ENCODE measurements at regions not wholly inside any gene's neighbourhood (a gene's known extent, or its start where the extent isn't known, plus 50 kb on each side); places are given as distances from the start of the nearest gene placed in this dataset.

DNA sequence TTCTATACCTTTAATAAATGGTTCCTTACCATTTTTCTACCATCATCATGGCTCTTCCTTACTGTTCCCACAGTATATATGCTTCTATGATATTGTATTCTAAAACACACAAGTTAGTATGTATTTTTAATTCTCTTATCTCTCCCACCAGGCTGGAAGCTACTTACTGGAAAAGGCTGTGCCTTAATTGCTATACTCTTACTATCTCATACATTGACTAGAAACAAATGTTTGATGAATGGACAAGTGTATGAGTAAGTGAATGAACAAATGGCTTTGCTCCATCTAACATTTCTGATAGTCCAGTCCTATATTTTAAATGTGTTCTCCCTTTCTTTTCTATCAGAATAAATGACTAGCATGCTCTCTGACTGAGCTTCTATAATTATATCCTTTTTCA lies 320.8 kb upstream of the RASGEF1B start:
- CTCF ChIA-PET = no interaction called here
- Histone ChIP-seq H3K4me3 (ENCODE audit: low read depth, low read length) (no peak overlapping the region), H3K27ac (ENCODE audit: low read depth, low read length) (no peak overlapping the region), H3K9me3 (ENCODE audit: control insufficient read depth, insufficient read depth, low read length) (no peaks in the 10 kb centered on the region), H3K27me3 (ENCODE audit: control insufficient read depth, insufficient read depth, low read length) (no peaks in the 10 kb centered on the region)
- DNase-seq (ENCODE audit: low read depth, low spot score) = no peak
- POLR2A ChIA-PET = no interaction called here
- TF ChIP-seq, protein P1, sequence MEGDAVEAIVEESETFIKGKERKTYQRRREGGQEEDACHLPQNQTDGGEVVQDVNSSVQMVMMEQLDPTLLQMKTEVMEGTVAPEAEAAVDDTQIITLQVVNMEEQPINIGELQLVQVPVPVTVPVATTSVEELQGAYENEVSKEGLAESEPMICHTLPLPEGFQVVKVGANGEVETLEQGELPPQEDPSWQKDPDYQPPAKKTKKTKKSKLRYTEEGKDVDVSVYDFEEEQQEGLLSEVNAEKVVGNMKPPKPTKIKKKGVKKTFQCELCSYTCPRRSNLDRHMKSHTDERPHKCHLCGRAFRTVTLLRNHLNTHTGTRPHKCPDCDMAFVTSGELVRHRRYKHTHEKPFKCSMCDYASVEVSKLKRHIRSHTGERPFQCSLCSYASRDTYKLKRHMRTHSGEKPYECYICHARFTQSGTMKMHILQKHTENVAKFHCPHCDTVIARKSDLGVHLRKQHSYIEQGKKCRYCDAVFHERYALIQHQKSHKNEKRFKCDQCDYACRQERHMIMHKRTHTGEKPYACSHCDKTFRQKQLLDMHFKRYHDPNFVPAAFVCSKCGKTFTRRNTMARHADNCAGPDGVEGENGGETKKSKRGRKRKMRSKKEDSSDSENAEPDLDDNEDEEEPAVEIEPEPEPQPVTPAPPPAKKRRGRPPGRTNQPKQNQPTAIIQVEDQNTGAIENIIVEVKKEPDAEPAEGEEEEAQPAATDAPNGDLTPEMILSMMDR (IDR thresholded peaks at IDR 0.05; ENCODE audit: low read depth, low read length) = no peak

DNA sequence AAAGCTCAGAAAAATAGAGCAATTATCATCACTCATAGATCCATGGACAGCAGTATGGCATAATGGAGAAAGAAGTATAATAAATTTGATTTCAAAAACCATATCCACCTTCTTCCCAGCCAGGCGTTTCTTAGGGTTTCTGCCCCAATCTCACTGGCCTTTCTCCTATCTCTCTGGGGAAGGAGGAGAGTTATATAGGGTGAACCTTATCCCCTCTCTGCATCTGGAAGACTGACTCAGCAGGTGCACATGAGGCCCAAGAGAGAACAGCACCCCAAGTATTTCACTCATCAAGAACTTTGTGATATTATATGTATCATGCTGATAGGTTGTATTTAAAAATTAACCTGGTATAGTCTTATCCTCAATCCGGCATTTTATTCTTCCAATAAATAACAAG lies 318.8 kb upstream of the RASGEF1B start:
- TF ChIP-seq, protein P1 (IDR thresholded peaks at IDR 0.05; ENCODE audit: low read depth, low read length) = no peak
- H3K9me3 ChIP-seq (ENCODE audit: control insufficient read depth, insufficient read depth, low read length) = no peaks in the 10 kb centered on the region
- no peaks in the 10 kb centered on the region for H3K27me3 ChIP-seq (ENCODE audit: control insufficient read depth, insufficient read depth, low read length)
- no peak overlapping the region for H3K4me3 ChIP-seq (ENCODE audit: low read depth, low read length)
- no peak for DNase-seq (ENCODE audit: low read depth, low spot score)
- CTCF ChIA-PET = no interaction called here
- POLR2A ChIA-PET = no interaction called here
- no peak overlapping the region for H3K27ac ChIP-seq (ENCODE audit: low read depth, low read length)

DNA sequence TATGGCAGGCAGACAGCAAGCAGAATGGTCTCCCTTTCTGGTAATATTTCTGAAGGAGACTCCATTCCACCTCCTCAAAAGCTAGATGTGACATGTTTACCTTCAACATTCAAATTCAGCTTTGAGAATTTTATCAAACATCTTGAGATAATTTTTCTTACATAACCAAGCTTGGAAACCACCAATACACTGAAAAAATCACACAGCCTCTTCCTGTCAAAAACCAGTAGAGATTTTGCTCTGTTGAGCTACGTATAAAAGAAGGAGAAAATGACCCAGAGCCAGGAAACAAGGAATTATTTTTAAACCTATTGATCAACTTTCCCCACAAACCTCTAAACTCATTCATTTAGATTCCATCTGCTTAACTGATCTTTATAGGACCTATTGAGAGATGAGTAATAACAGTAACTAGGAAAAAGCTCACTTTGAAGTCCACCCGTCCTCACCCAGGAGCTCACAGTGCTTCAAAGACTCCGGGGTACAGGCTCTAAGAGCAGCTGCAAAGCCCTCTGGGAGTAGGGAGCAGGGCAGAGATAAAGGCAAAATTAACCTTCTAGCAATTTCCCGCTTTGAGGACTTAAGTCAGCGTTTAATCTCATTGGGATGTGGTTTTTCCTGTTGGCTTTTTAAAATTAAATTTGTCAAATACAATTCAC lies 318.2 kb upstream of the RASGEF1B start:
- ChIA-PET POLR2A (no interaction called here), CTCF (no interaction called here)
- H3K4me3 ChIP-seq (ENCODE audit: low read depth, low read length) = no peak overlapping the region
- H3K27me3 ChIP-seq (ENCODE audit: control insufficient read depth, insufficient read depth, low read length) = no peaks in the 10 kb centered on the region
- no peak overlapping the region for H3K27ac ChIP-seq (ENCODE audit: low read depth, low read length)
- H3K9me3 ChIP-seq (ENCODE audit: control insufficient read depth, insufficient read depth, low read length) = no peaks in the 10 kb centered on the region
- DNase-seq (ENCODE audit: low read depth, low spot score) = no peak
- TF ChIP-seq, protein P1 (IDR thresholded peaks at IDR 0.05; ENCODE audit: low read depth, low read length) = no peak

DNA sequence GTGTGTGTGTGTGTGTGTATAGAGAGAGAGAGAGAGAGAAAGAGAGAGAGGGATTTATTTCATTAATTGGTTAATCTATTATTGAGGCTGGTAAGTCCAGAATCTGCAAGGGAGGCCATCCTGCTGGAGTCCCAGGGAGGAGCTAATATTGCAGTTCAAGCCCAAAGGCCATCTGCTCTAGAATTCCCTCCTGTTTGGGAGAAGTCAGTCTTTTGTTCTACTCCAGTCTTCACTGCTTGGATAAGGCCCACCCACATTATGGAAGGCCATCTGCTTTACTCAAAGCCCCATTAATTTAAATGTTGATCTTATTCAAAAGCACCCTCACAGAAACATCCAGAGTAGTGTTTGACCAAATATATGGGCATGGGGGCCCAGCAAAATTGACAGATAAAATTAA lies 317.5 kb upstream of the RASGEF1B start:
- Histone ChIP-seq H3K27ac (ENCODE audit: low read depth, low read length) (no peak overlapping the region), H3K27me3 (ENCODE audit: control insufficient read depth, insufficient read depth, low read length) (no peaks in the 10 kb centered on the region), H3K9me3 (ENCODE audit: control insufficient read depth, insufficient read depth, low read length) (no peaks in the 10 kb centered on the region), H3K4me3 (ENCODE audit: low read depth, low read length) (no peak overlapping the region)
- no peak for DNase-seq (ENCODE audit: low read depth, low spot score)
- TF ChIP-seq, protein P1 (IDR thresholded peaks at IDR 0.05; ENCODE audit: low read depth, low read length) = no peak
- POLR2A ChIA-PET = no interaction called here
- CTCF ChIA-PET = no interaction called here

DNA sequence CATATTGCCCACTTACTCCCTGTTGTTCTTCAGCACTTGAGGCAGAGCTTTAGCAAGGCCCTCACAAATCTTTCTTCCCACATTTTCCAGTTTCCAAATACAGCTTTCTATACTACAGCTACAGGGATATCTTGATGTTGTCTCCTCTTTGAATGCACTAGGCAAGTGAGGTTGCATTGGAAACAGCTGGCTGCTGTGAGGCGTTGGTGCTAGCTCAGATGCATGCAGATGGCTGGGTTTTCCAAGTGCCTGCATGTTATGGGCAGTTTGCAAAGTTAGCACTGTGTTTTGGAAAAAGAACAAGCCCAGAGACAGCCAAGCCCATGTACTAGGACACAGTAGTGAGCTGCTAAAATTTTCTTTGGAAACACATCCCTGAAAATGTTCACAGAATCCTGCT lies 315.1 kb upstream of the RASGEF1B start:
- no peaks in the 10 kb centered on the region for H3K27me3 ChIP-seq (ENCODE audit: control insufficient read depth, insufficient read depth, low read length)
- POLR2A ChIA-PET = no interaction called here
- no peak overlapping the region for H3K4me3 ChIP-seq (ENCODE audit: low read depth, low read length)
- H3K27ac ChIP-seq (ENCODE audit: low read depth, low read length) = no peak overlapping the region
- no peaks in the 10 kb centered on the region for H3K9me3 ChIP-seq (ENCODE audit: control insufficient read depth, insufficient read depth, low read length)
- CTCF ChIA-PET = no interaction called here
- TF ChIP-seq, protein P1 (IDR thresholded peaks at IDR 0.05; ENCODE audit: low read depth, low read length) = no peak
- DNase-seq (ENCODE audit: low read depth, low spot score) = no peak
